A549 (cell line): ENCODE measurements at regions not wholly inside any gene's neighbourhood (a gene's known extent, or its start where the extent isn't known, plus 50 kb on each side); places are given as distances from the start of the nearest gene placed in this dataset.

Experiments used
- ATAC-seq, 2 experiments: fragments of 200-7000 bp in 1 of 2; fragments of >200 bp in 1 of 2; cut with Nextera tagmentation in 1 of 2; cut with Tn5 transposase in 1 of 2; 3 replicates each; pipeline versions ENCODE4 v1.8.0 to v1.9.1; 2018 to 2020; ENCODE audit warnings: mild to moderate bottlenecking in 1 of 2, moderate library complexity in 1 of 2
- CTCF ChIA-PET: fragments of 300-600 bp; sonication (Branson Sonifier 250); formaldehyde crosslinking; extraction: SDS; loops from one replicate; lab custom pipeline; 2021; ENCODE audit warnings: antibody characterized with exemption, inconsistent platforms; lab: Yijun Ruan, JAX
- POLR2A ChIA-PET: fragments of 350-600 bp; formaldehyde crosslinking; extraction: SDS; loops from one replicate; lab custom pipeline; 2021; ENCODE audit warnings: antibody characterized with exemption, inconsistent platforms; lab: Yijun Ruan, JAX
- DNase-seq, 2 experiments: peaks; one replicate each; pipeline versions ENCODE4 v3.0.0 to v3.0.0-alpha.2; 2011 to 2016; ENCODE audit warnings: low read depth in 1 of 2, low spot score in 1 of 2
- FAIRE-seq: peaks from 2 replicates; lab custom pipeline; 2011; peaks lifted over from hg19 to GRCh38; lab: Jason Lieb, UNC
- H3K27ac ChIP-seq, 2 experiments: fragments of >200 bp; sonication (Bioruptor Twin); formaldehyde crosslinking; 3 replicates each; pipeline ENCODE4 v1.5.1; 2016 to 2017
- H3K4me1 ChIP-seq: fragments of >200 bp; sonication (Bioruptor Twin); formaldehyde crosslinking; 3 replicates; pipeline ENCODE4 v1.6.1; 2016
- H3K4me2 ChIP-seq: fragments of >200 bp; sonication (Bioruptor Twin); formaldehyde crosslinking; 3 replicates; pipeline ENCODE4 v1.6.1; 2016
- H3K4me3 ChIP-seq: fragments of >200 bp; sonication (Bioruptor Twin); formaldehyde crosslinking; 3 replicates; pipeline ENCODE4 v1.5.1; 2016
- H3K9me3 ChIP-seq: fragments of >200 bp; sonication (Bioruptor Twin); formaldehyde crosslinking; 3 replicates; pipeline ENCODE4 v1.6.1; 2016
- BHLHE40 ChIP-seq: IDR thresholded peaks from 2 replicates; pipeline ENCODE4 v1.6.1; 2012; ENCODE audit warnings: low read depth, low read length, inconsistent platforms
- CBX8 ChIP-seq: fragments of 200-600 bp; sonication (generic); IDR thresholded peaks from 2 replicates; pipeline ENCODE4 v1.6.1; 2016
- CHD4 ChIP-seq: fragments of 200-600 bp; sonication (generic); IDR thresholded peaks from 2 replicates; pipeline ENCODE4 v1.6.1; 2016; ENCODE audit warnings: antibody characterized with exemption, mild to moderate bottlenecking, borderline replicate concordance
- EHMT2 ChIP-seq: fragments of 200-600 bp; sonication (generic); IDR thresholded peaks from 2 replicates; pipeline ENCODE4 v1.6.1; 2016; ENCODE audit warnings: antibody characterized with exemption, low read depth, mild to moderate bottlenecking, moderate library complexity
- HOXB13 ChIP-seq: fragments of 250-450 bp; sonication (Bioruptor Pico); IDR thresholded peaks from 2 replicates; pipeline ENCODE4 v1.5.0; 2020; ENCODE audit warnings: low read depth, mild to moderate bottlenecking, moderate library complexity
- HOXB5 ChIP-seq: fragments of 250-450 bp; sonication (Bioruptor Pico); IDR thresholded peaks from 2 replicates; pipeline ENCODE4 v1.5.0; 2020; ENCODE audit warnings: mild to moderate bottlenecking, moderate library complexity
- JUN ChIP-seq, 2 experiments: fragments of >200 bp; sonication (Bioruptor Twin); formaldehyde crosslinking; IDR thresholded peaks; 2 replicates in 1 of 2; 3 replicates in 1 of 2; pipeline ENCODE4 v1.6.1; 2016 to 2017
- KDM5A ChIP-seq: fragments of 200-600 bp; sonication (generic); IDR thresholded peaks from 2 replicates; pipeline ENCODE4 v1.6.1; 2016; ENCODE audit warnings: antibody characterized with exemption, mild to moderate bottlenecking
- MAZ ChIP-seq: fragments of 150-350 bp; IDR thresholded peaks from 2 replicates; pipeline ENCODE4 v1.6.1; 2014; ENCODE audit warnings: antibody characterized with exemption, low read depth, low read length, borderline replicate concordance
- MYC ChIP-seq: IDR thresholded peaks from 2 replicates; pipeline ENCODE4 v1.6.1; 2012; ENCODE audit warnings: mild to moderate bottlenecking, inconsistent platforms, low read length, improper control_type of control experiment, borderline replicate concordance
- NPAS2 ChIP-seq: fragments of 250-450 bp; sonication (Bioruptor Pico); IDR thresholded peaks from 2 replicates; pipeline ENCODE4 v1.8.0; 2022; ENCODE audit warnings: mild to moderate bottlenecking, moderate library complexity, borderline replicate concordance
- NR3C1 ChIP-seq: fragments of >200 bp; sonication (Bioruptor Twin); formaldehyde crosslinking; IDR thresholded peaks from 3 replicates; pipeline ENCODE4 v1.6.1; 2017
- PHF8 ChIP-seq: fragments of 200-600 bp; sonication (generic); IDR thresholded peaks from 2 replicates; pipeline ENCODE4 v1.6.1; 2016; ENCODE audit warnings: low read depth, mild to moderate bottlenecking, antibody characterized with exemption, moderate library complexity, borderline replicate concordance
- POLR2A ChIP-seq: IDR thresholded peaks from 2 replicates; pipeline ENCODE4 v1.6.1; 2012; ENCODE audit warnings: mild to moderate bottlenecking, low read length
- POLR2AphosphoS2 ChIP-seq: conservative IDR thresholded peaks from 2 replicates; pipeline ENCODE4 v1.6.1; 2012; ENCODE audit warnings: low read length, improper control_type of control experiment, inconsistent platforms
- RARB ChIP-seq: fragments of 250-450 bp; sonication (Bioruptor Pico); IDR thresholded peaks from 2 replicates; pipeline ENCODE4 v1.8.0; 2021; ENCODE audit warnings: mild to moderate bottlenecking, moderate library complexity
- RCOR1 ChIP-seq: fragments of 150-350 bp; IDR thresholded peaks from 2 replicates; pipeline ENCODE4 v1.6.1; 2014; ENCODE audit warnings: antibody characterized with exemption, low read length, low read depth
- SREBF2 ChIP-seq: fragments of 450-650 bp; IDR thresholded peaks from 2 replicates; pipeline ENCODE4 v1.6.1; 2014; ENCODE audit warnings: mild to moderate bottlenecking, moderate library complexity
- TFCP2L1 ChIP-seq: fragments of 250-450 bp; sonication (Bioruptor Pico); IDR thresholded peaks from 2 replicates; pipeline ENCODE4 v1.5.0; 2021; ENCODE audit warnings: mild to moderate bottlenecking
- ZFP36 ChIP-seq: fragments of 450-650 bp; IDR thresholded peaks from 2 replicates; pipeline ENCODE4 v1.6.1; 2014; ENCODE audit warnings: borderline replicate concordance; ENCODE audit not compliant: partially characterized antibody
- WGBS: methylation state at CpG from one replicate; pipeline ENCODE4 v1.1.6; 2017; ENCODE audit errors: missing lambda C conversion rate; 5-methylcytosine and 5-hydroxymethylcytosine counted together
- TF ChIP-seq, protein P1 (sequence below): IDR thresholded peaks from 2 replicates; pipeline ENCODE4 v1.6.1; 2012; ENCODE audit warnings: low read depth, borderline replicate concordance
- TF ChIP-seq, protein P2 (sequence below): fragments of 150-350 bp; IDR thresholded peaks from 2 replicates; pipeline ENCODE4 v1.6.1; 2014; ENCODE audit warnings: low read depth, mild to moderate bottlenecking, low read length
- TF ChIP-seq, protein P3 (sequence below): fragments of >200 bp; sonication (Bioruptor Twin); formaldehyde crosslinking; IDR thresholded peaks from 3 replicates; pipeline ENCODE4 v1.6.1; 2016
- TF ChIP-seq, protein P4 (sequence below): fragments of >200 bp; sonication (Bioruptor Twin); formaldehyde crosslinking; IDR thresholded peaks from 2 replicates; pipeline ENCODE4 v1.6.1; 2016
- TF ChIP-seq, protein P5 (sequence below): fragments of >200 bp; sonication (Bioruptor Twin); formaldehyde crosslinking; IDR thresholded peaks from 3 replicates; pipeline ENCODE4 v1.5.1; 2016
- TF ChIP-seq, protein P6 (sequence below): fragments of 450-650 bp; IDR thresholded peaks from 2 replicates; pipeline ENCODE4 v1.6.1; 2014; ENCODE audit warnings: antibody characterized with exemption
- TF ChIP-seq, protein P7 (sequence below): fragments of 250-450 bp; sonication (Bioruptor Pico); IDR thresholded peaks from 2 replicates; pipeline ENCODE4 v1.5.0; 2021; ENCODE audit warnings: mild to moderate bottlenecking, moderate library complexity, borderline replicate concordance

DNA sequence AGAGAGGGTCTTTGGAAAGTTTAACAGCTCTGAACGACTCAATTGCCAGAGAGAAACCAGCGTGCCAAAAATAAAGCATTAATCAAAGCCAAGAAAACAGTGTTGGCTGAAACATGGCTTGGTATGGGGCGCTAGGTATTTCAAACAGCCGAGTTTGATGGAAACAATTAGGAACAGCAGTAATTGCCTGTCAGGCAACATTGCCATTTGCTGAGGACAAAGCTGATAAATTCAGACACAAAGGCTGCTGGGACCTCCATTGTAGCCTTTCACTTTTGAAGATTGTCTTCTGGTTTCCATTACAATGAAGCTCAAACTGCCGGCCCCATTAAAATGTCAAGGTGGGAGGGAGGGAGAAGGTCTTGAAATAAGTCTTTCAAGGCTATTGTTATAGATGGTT, 125.4 kb upstream of the SPDL1 start:
- Histone ChIP-seq H3K27ac (no peak overlapping the region), H3K9me3 (no peaks in the 10 kb centered on the region), H3K4me1 (no peaks in the 10 kb centered on the region), H3K4me3 (no peak overlapping the region), H3K4me2 (no peak overlapping the region)
- DNase-seq, result no peak
- FAIRE-seq, result no peak
- TF ChIP-seq POLR2A, result no peak
- no peak for TF ChIP-seq MAZ
- no peak for TF ChIP-seq RARB (CRISPR knock-in tag)
- TF ChIP-seq PHF8, result no peak
- TF ChIP-seq, protein P1, sequence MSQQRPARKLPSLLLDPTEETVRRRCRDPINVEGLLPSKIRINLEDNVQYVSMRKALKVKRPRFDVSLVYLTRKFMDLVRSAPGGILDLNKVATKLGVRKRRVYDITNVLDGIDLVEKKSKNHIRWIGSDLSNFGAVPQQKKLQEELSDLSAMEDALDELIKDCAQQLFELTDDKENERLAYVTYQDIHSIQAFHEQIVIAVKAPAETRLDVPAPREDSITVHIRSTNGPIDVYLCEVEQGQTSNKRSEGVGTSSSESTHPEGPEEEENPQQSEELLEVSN, result no peak
- TF ChIP-seq, protein P2, sequence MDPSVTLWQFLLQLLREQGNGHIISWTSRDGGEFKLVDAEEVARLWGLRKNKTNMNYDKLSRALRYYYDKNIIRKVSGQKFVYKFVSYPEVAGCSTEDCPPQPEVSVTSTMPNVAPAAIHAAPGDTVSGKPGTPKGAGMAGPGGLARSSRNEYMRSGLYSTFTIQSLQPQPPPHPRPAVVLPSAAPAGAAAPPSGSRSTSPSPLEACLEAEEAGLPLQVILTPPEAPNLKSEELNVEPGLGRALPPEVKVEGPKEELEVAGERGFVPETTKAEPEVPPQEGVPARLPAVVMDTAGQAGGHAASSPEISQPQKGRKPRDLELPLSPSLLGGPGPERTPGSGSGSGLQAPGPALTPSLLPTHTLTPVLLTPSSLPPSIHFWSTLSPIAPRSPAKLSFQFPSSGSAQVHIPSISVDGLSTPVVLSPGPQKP, result no peak
- no peak for TF ChIP-seq ZFP36
- TF ChIP-seq, protein P3, sequence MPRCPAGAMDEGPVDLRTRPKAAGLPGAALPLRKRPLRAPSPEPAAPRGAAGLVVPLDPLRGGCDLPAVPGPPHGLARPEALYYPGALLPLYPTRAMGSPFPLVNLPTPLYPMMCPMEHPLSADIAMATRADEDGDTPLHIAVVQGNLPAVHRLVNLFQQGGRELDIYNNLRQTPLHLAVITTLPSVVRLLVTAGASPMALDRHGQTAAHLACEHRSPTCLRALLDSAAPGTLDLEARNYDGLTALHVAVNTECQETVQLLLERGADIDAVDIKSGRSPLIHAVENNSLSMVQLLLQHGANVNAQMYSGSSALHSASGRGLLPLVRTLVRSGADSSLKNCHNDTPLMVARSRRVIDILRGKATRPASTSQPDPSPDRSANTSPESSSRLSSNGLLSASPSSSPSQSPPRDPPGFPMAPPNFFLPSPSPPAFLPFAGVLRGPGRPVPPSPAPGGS, result no peak
- no peak for TF ChIP-seq BHLHE40
- no peak for TF ChIP-seq POLR2AphosphoS2
- no peak for TF ChIP-seq TFCP2L1
- no peak for TF ChIP-seq NPAS2
- no peak for TF ChIP-seq HOXB13 (CRISPR knock-in tag)
- no peak for TF ChIP-seq CHD4
- TF ChIP-seq RCOR1, result no peak
- no peak for TF ChIP-seq EHMT2
- POLR2A ChIA-PET, result no interaction called here
- ATAC-seq, result no peak
- WGBS, result 82% methylated on average over 5 of the region's 5 CpGs
- CTCF ChIA-PET, result interaction anchor here (0.9 kb wide), 1 partner anchor 70 kb away, joined by 3 read pairs; no protein-coding TSS in a partner anchor

DNA sequence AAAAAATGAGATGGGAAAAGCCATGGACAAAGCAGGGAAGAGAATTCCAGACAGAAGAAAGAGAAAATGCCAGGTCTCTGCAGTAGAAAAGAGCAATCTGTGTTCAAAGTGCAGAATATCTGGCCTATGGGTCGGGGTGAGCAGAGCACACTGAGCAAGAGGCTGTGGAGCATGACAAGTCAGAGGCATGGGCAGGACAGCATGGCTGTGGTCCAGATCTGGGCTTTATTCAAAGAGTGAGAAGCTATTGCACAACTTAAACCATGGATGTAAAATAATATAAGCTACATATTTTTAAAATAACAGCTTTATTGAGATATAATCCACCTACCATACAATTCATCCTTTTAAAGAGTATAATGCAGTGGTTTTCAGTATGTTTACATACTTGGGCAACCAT, 133.1 kb upstream of the SPDL1 start:
- Histone ChIP-seq H3K4me1 (no peaks in the 10 kb centered on the region), H3K4me2 (no peak overlapping the region), H3K4me3 (no peak overlapping the region), H3K9me3 (no peaks in the 10 kb centered on the region), H3K27ac (no peak overlapping the region)
- no peak for DNase-seq
- WGBS, result 31% methylated on average over 1 of the region's 1 CpG
- TF ChIP-seq JUN (IDR thresholded peaks at IDR 0.05), result no peak
- no peak for TF ChIP-seq KDM5A
- TF ChIP-seq, protein P4, sequence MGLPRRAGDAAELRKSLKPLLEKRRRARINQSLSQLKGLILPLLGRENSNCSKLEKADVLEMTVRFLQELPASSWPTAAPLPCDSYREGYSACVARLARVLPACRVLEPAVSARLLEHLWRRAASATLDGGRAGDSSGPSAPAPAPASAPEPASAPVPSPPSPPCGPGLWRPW, result no peak
- no peak for ATAC-seq
- no peak for FAIRE-seq
- ChIA-PET POLR2A (no interaction called here), CTCF (no interaction called here)

DNA sequence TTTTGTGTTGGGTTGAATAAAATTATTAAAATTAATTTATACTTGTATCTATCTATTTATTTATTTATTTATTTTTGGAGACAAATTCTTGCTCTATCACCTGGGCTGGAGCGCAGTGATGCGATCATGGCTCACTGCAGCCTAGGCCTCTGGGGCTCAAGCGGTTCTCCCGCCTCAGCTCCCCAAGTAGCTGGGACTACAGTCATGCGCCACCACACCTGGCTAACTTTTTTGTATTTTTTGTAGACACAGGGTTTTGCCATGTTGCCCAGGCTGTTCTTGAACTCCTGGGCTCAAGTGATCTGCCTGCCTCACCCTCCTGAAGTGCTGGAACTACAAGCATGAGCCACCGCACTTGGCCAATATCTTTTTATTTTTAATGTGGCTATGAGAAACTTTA, 134.7 kb upstream of the SPDL1 start:
- no peak for ATAC-seq
- Histone ChIP-seq H3K4me1 (no peaks in the 10 kb centered on the region; the same call in 2 of the 3 replicates), H3K4me2 (no peak overlapping the region), H3K4me3 (no peak overlapping the region), H3K9me3 (no peaks in the 10 kb centered on the region), H3K27ac (no peak overlapping the region)
- FAIRE-seq, result no peak
- CTCF ChIA-PET, result no interaction called here
- WGBS, result 95% methylated on average over 6 of the region's 6 CpGs
- POLR2A ChIA-PET, result no interaction called here
- DNase-seq, result no peak
- TF ChIP-seq, protein P5, sequence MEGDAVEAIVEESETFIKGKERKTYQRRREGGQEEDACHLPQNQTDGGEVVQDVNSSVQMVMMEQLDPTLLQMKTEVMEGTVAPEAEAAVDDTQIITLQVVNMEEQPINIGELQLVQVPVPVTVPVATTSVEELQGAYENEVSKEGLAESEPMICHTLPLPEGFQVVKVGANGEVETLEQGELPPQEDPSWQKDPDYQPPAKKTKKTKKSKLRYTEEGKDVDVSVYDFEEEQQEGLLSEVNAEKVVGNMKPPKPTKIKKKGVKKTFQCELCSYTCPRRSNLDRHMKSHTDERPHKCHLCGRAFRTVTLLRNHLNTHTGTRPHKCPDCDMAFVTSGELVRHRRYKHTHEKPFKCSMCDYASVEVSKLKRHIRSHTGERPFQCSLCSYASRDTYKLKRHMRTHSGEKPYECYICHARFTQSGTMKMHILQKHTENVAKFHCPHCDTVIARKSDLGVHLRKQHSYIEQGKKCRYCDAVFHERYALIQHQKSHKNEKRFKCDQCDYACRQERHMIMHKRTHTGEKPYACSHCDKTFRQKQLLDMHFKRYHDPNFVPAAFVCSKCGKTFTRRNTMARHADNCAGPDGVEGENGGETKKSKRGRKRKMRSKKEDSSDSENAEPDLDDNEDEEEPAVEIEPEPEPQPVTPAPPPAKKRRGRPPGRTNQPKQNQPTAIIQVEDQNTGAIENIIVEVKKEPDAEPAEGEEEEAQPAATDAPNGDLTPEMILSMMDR, result no peak
- TF ChIP-seq SREBF2, result no peak
- TF ChIP-seq RARB (CRISPR knock-in tag), result no peak
- no peak for TF ChIP-seq HOXB5 (CRISPR knock-in tag)
- TF ChIP-seq, protein P6, sequence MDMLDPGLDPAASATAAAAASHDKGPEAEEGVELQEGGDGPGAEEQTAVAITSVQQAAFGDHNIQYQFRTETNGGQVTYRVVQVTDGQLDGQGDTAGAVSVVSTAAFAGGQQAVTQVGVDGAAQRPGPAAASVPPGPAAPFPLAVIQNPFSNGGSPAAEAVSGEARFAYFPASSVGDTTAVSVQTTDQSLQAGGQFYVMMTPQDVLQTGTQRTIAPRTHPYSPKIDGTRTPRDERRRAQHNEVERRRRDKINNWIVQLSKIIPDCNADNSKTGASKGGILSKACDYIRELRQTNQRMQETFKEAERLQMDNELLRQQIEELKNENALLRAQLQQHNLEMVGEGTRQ, result no peak
- TF ChIP-seq, protein P7, sequence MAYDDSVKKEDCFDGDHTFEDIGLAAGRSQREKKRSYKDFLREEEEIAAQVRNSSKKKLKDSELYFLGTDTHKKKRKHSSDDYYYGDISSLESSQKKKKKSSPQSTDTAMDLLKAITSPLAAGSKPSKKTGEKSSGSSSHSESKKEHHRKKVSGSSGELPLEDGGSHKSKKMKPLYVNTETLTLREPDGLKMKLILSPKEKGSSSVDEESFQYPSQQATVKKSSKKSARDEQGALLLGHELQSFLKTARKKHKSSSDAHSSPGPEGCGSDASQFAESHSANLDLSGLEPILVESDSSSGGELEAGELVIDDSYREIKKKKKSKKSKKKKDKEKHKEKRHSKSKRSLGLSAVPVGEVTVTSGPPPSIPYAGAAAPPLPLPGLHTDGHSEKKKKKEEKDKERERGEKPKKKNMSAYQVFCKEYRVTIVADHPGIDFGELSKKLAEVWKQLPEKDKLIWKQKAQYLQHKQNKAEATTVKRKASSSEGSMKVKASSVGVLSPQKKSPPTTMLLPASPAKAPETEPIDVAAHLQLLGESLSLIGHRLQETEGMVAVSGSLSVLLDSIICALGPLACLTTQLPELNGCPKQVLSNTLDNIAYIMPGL (CRISPR knock-in tag), result no peak
- TF ChIP-seq JUN (IDR thresholded peaks at IDR 0.05), result no peak
- no peak for TF ChIP-seq POLR2A
- TF ChIP-seq NR3C1, result no peak
- TF ChIP-seq CBX8, result no peak
- TF ChIP-seq MYC, result no peak
- no peak for TF ChIP-seq BHLHE40
